SIG-M5 (cell line): ENCODE measurements at regions not wholly inside any gene's neighbourhood (a gene's known extent, or its start where the extent isn't known, plus 50 kb on each side); places are given as distances from the start of the nearest gene placed in this dataset.
A peak's percentile ranks its signal among the peaks of the same experiment; 100 is the strongest.
"Not testable (repeated sequence)": the region's sequence is repeated elsewhere in the genome, so short reads cannot be mapped to it uniquely, and the experiment has no call there.

Source experiments
- DNase-seq: peaks from one replicate; lab custom pipeline; 2025; lab: John Stamatoyannopoulos, UW

DNA sequence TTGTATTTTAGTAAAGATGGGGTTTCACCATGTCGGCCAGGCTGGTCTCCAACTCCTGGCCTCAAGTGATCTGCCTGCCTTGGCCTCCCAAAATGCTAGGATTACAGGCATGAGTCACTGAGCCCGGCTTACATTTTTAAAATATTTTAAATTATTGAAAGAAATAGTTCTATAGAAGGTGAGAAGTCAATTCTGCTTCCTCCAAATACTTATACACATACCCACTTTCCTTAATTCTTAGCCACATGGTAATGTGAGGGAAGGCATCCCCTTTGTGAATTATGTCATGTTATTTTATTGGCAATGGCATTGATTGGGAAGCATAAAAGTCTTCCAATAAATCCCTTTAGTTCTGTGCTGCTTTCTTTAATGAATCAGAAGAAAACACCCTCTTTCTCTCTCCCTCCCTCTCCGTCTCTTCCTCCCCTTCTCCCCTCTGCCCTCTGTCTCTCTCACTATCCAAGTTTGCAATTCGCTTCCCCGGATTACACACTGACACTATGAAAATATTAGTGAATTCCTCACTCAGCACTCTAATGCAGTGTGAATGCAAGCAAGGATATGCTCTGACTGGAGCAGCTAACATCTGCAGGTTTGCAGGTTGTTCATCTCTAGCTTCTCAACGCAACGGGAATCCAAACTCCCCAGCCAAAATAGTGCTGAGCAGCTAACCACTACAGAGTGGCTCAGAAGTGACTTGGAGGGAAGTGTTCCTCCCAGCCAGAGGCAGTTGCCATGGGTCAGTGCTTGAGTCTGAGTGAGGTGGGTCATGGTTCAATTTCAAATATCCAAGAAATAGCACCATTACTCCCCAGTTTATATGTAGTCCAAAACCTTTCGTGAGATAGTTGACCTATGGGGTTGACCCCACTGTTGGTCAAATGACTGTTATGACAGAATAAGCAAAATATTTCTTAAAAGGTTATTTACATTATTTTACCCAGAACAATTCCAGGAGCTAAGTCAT, 77.8 kb upstream of the CD55 start:
- no peak for DNase-seq

DNA sequence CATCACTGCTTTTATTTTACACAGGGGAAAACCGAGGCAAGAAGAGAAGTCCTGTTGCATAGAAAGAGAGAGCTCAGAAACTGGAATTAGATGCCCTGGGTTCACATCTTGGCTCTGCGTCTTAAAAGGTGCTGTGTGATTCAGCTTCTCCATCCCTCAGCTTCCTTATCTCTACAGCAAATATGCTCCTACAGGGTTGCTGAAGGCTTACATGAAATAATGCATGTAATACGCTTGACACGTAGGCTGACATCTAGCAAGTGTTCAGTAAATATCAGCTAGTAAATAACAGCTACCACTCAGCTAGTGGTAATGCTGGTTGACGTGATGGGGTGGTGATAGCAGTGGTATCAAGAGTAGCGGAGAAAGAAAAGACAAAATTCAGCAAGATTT, 77.1 kb upstream of the CD55 start:
- DNase-seq: no peak

DNA sequence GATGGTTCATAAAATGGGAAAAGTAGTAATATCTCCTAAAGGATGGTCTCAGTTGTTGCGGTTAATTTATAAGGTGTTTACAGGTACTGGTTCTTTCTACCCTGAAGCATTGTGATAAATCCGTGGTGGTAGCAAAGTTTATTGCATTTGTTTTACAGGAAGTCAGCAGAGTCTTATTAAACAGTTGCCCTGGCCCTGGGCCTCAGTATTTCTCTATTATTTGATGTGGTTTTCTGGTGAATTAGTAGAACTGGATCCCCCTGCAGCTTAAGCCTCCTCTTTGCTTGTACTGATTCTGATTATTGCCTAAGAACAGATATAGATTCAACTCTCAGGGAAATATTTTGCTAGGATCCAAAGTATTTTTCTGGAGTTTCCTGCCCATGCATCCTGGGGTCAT, 76.4 kb upstream of the CD55 start:
- DNase-seq: no peak

DNA sequence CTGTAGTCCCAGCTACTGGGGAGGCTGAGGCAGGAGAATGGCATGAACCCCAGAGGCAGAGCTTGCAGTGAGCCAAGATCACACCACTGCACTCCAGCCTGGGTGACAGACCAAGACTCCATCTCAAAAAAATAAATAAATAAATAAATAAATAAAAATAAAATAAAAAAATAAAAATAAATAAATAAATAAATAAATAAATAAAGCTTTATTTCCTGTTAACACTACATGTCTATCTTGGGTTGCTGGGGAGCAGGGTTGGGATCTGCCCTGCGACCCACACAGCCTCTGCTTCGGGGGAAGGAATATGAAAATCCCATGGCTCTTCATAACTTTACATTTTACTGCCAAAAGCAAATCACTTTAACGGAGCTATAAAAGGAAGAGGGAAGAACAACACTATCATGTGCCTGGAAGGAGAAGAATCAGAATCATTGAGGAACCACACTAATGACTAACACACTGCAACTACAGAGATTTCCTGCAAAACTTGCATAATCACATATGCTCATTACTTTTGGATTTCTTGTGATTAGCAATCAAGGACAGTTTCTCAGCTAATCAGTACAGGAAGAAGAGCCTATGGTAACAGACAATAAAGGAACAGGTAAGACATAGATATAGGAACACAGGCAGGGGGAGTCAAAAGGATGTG, 72.8 kb upstream of the CD55 start:
- peak; percentile 29 for DNase-seq

DNA sequence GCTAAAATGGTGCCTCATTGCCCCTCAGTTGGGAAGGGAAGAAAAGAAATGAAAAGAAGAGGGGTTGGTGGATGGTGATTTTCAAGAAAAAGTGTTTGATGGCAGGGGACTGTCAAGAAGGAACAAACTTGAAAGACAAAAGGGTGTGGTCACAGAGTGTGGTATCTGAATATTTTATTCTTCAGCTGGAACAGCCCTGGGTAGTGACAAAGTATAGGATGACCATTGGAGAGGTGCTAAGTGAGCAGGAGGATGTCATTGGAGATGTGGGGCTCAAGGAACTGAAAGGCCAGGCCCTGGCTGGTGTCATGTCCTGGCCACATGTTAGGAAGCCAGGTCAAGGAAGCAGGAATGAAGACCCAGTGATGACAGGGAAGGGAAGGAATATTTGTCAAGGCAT, 71.0 kb upstream of the CD55 start:
- no peak for DNase-seq

DNA sequence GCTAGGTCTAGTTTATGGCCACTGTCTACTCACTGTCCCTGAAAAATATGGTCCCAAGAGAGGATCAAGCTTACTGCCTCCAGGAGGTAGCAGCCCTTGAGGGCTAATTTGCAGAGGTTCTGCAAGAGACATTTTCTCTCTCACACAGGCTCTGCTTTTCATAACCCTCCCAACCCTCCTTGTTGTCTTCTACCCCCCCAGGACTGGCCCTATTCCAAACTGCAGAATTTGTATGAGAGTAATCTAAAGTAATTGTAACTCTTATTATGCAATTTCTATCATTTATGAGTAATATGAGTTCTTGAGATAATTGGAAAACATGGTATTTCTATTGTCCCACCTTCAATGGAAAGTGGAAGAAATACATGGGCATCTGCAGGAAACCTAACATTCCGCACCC, 70.4 kb upstream of the CD55 start:
- DNase-seq: no peak

DNA sequence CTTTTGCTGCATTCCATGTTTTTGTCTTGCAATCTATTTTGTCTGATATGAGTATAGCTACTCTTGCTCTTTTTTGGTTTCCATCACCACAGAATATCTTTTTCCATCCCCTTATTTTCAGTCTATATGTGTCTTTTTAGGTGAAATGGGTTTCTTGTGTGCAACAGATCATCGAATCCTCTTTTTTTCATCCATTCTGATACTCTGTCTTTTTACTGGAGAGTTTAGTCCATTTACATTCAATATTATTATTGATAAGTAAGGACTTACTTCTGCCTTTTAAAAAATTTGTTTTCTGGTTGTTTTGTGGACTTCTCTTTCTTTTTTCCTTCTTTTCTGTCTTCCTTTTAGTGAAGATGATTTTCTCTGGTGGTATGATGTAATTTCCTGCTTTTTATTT, 64.6 kb upstream of the CD55 start:
- no peak for DNase-seq

DNA sequence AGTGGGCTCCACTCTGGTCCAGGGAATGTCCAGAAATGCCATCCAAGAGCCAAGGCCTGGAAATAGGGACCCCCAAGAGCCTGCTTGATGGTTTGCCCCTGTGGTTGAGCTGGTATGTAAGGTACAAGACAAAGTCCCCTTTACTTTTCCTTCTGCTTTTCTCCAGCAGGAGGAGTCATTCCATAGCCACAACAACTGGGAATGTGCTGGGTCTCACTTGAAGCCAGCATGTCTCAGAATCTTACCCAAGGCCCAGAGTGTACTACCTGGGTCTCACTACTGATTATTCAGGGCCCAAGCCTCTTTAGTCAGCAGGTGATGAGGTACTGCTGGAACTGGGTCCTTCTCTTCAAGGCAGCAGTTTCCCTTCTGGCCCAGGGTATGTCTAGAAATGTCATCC, 62.1 kb upstream of the CD55 start:
- no peak for DNase-seq

DNA sequence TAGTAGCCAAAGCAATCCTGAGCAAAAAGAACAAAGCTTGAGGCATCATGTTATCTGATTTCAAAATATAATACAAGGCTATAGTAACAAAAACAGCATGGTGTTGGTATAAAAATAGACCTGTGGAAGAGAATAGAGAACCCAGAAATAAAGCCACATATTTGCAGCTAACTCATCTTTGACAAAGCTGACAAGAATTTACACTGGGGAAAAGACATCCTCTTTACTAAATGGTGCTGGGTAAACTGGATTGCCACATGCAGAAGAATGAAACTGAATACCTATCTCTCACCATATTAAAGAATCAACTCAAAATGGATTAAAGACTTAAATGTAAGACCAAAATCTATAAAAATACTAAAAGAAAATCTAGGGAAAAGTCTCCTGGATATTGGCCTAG, 59.5 kb upstream of the CD55 start:
- DNase-seq: no peak

DNA sequence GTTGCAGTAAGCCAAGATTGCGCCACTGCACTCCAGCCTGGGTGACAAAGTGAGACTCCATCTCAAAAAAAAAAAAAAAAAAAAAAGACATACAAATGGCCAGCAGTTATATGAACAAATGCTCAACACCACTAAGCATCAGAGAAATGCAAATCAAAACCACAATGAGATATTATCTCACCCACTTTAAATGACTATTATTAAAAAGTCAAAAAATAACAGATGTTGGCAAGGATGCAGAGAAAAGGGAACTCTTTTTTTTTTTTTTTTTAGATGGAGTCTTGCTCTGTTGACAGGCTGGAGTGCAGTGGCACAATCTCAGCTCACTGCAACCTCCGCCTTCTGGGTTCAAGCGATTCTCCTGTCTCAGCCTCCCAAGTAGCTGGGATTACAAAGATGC, 58.6 kb upstream of the CD55 start:
- DNase-seq: not testable (repeated sequence)

DNA sequence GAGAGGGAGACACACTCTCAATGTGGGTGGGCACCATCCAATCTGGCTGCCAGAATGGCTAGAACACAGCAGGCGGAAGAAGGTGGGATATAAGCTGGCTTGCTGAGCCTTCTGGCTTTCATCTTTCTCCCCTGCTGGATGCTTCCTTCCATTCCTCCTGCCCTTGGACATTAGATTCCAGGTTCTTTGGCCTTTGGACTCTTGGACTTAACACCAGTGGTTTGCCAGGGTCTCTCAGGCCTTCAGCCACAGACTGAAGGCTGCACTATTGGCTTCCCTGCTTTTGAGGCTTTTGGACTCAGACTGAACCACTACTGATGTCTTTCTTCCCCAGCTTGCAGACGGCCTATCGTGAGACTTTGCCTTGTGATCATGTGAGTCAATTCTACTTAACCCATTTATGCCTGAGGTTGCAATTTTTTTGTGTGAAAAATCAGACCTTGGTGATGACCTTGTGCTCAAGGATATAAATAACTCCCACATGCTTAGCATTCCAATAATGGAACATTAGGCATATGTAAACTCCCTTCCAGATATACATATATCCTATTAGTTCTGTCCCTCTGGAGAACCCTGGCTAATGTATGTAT, 56.7 kb upstream of the CD55 start:
- no peak for DNase-seq

DNA sequence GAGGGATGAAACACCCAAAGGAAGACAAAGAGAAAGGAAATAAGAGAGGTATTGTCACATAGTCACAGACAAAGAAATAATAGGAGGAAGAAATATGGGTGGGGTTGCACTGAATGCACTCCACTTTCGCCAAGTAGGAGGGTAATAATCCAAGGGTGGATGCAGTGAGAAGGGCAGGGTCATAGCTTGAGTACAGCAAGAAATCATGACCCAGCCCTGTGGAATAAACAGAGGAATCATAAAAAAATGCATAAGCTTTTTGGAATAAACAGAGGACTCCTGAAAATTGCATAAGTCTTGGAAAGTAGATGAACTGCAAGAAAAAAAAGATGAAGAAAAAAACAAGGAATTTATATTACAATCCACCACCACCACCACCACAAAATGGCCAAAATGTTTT, 53.1 kb upstream of the CD55 start:
- no peak for DNase-seq

DNA sequence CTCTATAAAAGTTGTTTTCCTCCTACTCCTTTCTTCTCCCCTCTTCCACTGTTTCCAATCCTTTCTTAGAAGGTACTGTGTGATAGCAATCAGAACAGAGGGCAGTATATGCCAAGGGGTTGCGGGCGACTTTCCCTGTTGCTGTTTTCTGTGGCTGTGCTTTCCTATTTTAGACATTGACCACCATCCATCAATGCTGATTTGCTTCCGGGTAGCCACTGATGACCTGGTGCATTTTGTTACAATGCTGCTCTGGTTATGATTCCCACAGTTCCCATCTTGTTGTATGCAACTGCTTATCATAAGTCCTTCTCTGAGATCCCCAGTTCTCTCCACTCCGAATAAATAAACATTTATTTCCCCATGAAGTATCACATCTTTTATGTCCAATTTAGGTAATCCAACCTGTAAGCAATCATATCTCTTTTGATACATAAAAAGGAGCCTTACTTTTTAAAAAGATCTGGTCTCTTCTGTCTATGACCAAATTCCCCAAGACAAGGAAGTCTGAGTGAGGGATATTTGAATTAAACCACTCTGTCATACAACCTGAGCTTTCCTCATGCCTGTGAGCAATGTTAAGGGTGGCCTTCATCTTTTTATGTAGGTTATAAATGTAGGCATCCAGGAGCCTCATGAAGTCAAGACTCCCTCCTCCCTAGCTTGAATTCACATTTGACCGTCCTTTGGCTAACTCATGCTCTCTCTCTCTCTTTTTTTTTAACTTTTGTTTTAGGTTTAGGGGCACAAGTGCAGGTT, 52.5 kb upstream of the CD55 start:
- no peak for DNase-seq
